ENCODE measurements at regions not wholly inside any gene's neighbourhood (a gene's known extent, or its start where the extent isn't known, plus 50 kb on each side); places are given as distances from the start of the nearest gene placed in this dataset.
"Not testable (repeated sequence)": the region's sequence is repeated elsewhere in the genome, so short reads cannot be mapped to it uniquely, and the experiment has no call there.

GRCh38 chr2:64250751-64251423 is 106.7 kb upstream of the PELI1 start:
- DNase-seq (ENCODE audit: low read depth in 2 of 3, low spot score in 1 of 3) = no peak

- no peak for DNase-seq (ENCODE audit: low read depth in 2 of 3, low spot score in 1 of 3)
Measured at GRCh38 chr2:64251497-64252250, 107.5 kb upstream of the PELI1 start.

GRCh38 chr2:64252251-64252978 is 108.2 kb upstream of the PELI1 start:
- DNase-seq (ENCODE audit: low read depth in 2 of 3, low spot score in 1 of 3) = not testable (repeated sequence)

- DNase-seq (ENCODE audit: low read depth in 2 of 3, low spot score in 1 of 3) = not testable (repeated sequence)
Measured at GRCh38 chr2:64253421-64253820, 109.2 kb upstream of the PELI1 start.

- DNase-seq (ENCODE audit: low read depth in 2 of 3, low spot score in 1 of 3) = no peak
Measured at GRCh38 chr2:64258566-64258965, 114.3 kb upstream of the PELI1 start.

GRCh38 chr2:64259312-64259711 is 115.1 kb upstream of the PELI1 start:
- DNase-seq (ENCODE audit: low read depth in 2 of 3, low spot score in 1 of 3) = no peak

- DNase-seq (ENCODE audit: low read depth in 2 of 3, low spot score in 1 of 3) = no peak
Measured at GRCh38 chr2:64260093-64260803, 116.0 kb upstream of the PELI1 start.

- DNase-seq (ENCODE audit: low read depth in 2 of 3, low spot score in 1 of 3) = no peak
Measured at GRCh38 chr2:64260817-64261216, 116.6 kb upstream of the PELI1 start.

- DNase-seq (ENCODE audit: low read depth in 2 of 3, low spot score in 1 of 3) = no peak
Measured at GRCh38 chr2:64262071-64262470, 117.9 kb upstream of the PELI1 start.

GRCh38 chr2:64262816-64263215 is 118.6 kb upstream of the PELI1 start:
- no peak for DNase-seq (ENCODE audit: low read depth in 2 of 3, low spot score in 1 of 3)

GRCh38 chr2:64263315-64263714 is 119.1 kb upstream of the PELI1 start:
- no peak for DNase-seq (ENCODE audit: low read depth in 2 of 3, low spot score in 1 of 3)

- no peak for DNase-seq (ENCODE audit: low read depth in 2 of 3, low spot score in 1 of 3)
Measured at GRCh38 chr2:64267699-64268098, 123.5 kb upstream of the PELI1 start.

GRCh38 chr2:64268330-64269048 is 124.3 kb upstream of the PELI1 start:
- no peak for DNase-seq (ENCODE audit: low read depth in 2 of 3, low spot score in 1 of 3)

- DNase-seq (ENCODE audit: low read depth in 2 of 3, low spot score in 1 of 3) = no peak
Measured at GRCh38 chr2:64273524-64274398, 129.5 kb upstream of the PELI1 start.

GRCh38 chr2:64274399-64275173 is 130.4 kb upstream of the PELI1 start:
- no peak for DNase-seq (ENCODE audit: low read depth in 2 of 3, low spot score in 1 of 3)

GRCh38 chr2:64275174-64275466 is 130.9 kb upstream of the PELI1 start:
- DNase-seq (ENCODE audit: low read depth in 2 of 3, low spot score in 1 of 3) = no peak

GRCh38 chr2:64276417-64277095 is 132.3 kb upstream of the PELI1 start:
- no peak for DNase-seq (ENCODE audit: low read depth in 2 of 3, low spot score in 1 of 3)

- no peak for DNase-seq (ENCODE audit: low read depth in 2 of 3, low spot score in 1 of 3)
Measured at GRCh38 chr2:64277101-64277849, 133.1 kb upstream of the PELI1 start.
